OCI-LY3 (cell line): ENCODE measurements at regions not wholly inside any gene's neighbourhood (a gene's known extent, or its start where the extent isn't known, plus 50 kb on each side); places are given as distances from the start of the nearest gene placed in this dataset.

Source experiments
- EZH2phosphoT487 ChIP-seq: fragments of 200-600 bp; shearing (Covaris generic); IDR thresholded peaks from 2 replicates; pipeline ENCODE4 v1.6.1; 2018; ENCODE audit warnings: antibody characterized with exemption, mixed run types, low read depth
- TF ChIP-seq, protein P1 (sequence below): fragments of 200-600, 300-600 bp; sonication (generic); IDR thresholded peaks from 2 replicates; pipeline ENCODE4 v1.5.1; 2014; ENCODE audit warnings: antibody characterized with exemption, low read length, low read depth

DNA sequence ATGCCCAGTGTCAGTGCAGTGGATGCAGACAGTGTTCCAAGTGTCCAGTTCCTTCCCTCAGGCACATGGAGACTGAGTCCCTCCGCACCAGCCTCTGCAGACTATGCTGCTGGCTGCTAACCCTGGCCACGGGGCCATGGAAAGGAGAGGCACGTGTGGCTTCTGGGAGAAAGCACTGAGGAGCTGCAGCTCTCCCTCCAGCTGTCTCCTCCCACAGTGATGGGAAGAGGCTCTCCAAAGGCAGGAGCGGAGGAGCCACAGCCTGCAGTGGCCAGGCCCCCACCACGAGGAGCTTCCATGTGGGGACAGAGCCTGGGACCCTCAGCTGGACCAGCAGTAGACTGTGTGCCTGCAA is 141.1 kb downstream of the NDUFA10 start:
- no peak for TF ChIP-seq EZH2phosphoT487
- TF ChIP-seq, protein P1, sequence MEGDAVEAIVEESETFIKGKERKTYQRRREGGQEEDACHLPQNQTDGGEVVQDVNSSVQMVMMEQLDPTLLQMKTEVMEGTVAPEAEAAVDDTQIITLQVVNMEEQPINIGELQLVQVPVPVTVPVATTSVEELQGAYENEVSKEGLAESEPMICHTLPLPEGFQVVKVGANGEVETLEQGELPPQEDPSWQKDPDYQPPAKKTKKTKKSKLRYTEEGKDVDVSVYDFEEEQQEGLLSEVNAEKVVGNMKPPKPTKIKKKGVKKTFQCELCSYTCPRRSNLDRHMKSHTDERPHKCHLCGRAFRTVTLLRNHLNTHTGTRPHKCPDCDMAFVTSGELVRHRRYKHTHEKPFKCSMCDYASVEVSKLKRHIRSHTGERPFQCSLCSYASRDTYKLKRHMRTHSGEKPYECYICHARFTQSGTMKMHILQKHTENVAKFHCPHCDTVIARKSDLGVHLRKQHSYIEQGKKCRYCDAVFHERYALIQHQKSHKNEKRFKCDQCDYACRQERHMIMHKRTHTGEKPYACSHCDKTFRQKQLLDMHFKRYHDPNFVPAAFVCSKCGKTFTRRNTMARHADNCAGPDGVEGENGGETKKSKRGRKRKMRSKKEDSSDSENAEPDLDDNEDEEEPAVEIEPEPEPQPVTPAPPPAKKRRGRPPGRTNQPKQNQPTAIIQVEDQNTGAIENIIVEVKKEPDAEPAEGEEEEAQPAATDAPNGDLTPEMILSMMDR: no peak
